Activated CD8-positive, alpha-beta memory T cell treated with anti-CD3 and anti-CD28 coated beads for 36 hours (primary cell): ENCODE measurements at regions not wholly inside any gene's neighbourhood (a gene's known extent, or its start where the extent isn't known, plus 50 kb on each side); places are given as distances from the start of the nearest gene placed in this dataset.

Source experiments
- CTCF ChIA-PET: fragments of 350-600 bp; sonication (Branson Sonifier 250); formaldehyde crosslinking; loops from one replicate; lab custom pipeline; 2021; ENCODE audit warnings: antibody characterized with exemption; lab: Charles Lee
- POLR2A ChIA-PET: fragments of 350-600 bp; sonication (Branson Sonifier 250); formaldehyde crosslinking; loops from one replicate; lab custom pipeline; 2021; ENCODE audit warnings: antibody characterized with exemption; lab: Charles Lee

DNA sequence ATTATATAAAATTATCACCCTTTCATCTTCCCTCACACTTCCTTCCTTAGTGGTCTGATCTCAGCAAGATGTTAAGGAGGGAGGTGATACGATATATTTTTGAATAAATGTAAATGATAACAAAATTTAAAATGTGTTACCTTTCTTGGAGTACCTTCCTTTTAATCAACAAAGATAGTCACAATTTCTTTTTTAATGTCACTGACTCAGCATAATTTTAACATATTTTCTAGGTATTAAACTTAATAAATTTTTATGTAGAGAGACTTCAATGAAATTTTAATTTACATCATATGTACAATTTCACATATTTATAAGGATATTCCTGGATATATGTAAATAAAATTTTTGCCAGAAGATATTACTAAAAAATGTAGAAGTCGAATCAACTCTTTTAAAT is 125.0 kb upstream of the FBN2 start:
- POLR2A ChIA-PET, result no interaction called here
- CTCF ChIA-PET, result no interaction called here

DNA sequence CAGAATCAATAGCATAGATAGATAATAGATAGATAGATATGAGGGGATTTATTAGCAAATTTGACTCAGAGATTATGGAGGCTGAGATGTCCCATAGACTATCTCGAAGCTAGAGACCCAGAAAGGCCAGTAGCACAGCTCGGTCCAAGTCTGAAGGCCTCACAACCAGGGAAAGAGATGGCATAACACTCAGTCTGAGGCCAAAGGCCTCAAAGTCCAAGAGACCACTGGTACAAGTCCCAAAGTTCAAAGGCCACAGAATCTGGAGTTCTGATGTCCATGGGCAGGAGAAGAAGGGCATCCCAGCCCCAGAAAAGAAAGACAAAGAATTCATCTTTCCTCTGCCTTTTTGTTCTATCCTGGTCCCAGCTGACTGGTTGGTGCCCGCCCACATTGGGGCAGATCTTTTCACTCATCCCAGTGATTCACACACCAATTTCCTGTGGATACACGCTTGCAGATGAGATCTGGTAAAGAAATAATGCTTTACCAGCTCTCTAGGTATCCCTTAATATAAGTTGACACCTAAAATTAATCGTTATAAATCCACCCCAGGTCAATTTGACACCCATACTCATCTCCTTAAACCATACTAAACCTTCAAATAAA is 127.8 kb upstream of the FBN2 start:
- CTCF ChIA-PET, result no interaction called here

DNA sequence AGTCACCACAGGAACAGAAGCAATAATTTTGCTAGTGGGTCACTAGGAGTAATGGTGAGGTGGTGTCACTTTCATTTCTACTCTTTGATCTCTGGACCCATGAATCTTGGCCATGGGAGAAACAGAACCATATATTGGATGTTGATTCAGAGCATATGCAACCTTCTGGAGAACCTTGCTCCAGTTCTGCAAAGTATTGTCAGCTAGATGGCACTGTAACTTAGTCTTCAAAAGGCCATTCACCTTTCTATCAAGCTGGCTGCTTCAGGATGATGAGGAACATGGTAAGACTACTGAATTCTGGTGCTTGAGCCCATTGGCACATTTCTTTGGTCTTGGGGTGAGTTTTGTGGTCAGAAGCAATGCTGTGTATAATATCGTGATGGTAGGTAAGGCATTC is 129.1 kb upstream of the FBN2 start:
- ChIA-PET CTCF (no interaction called here), POLR2A (no interaction called here)

More for the DNA sequence above, 127.8 kb upstream of the FBN2 start:
- POLR2A ChIA-PET, result no interaction called here

DNA sequence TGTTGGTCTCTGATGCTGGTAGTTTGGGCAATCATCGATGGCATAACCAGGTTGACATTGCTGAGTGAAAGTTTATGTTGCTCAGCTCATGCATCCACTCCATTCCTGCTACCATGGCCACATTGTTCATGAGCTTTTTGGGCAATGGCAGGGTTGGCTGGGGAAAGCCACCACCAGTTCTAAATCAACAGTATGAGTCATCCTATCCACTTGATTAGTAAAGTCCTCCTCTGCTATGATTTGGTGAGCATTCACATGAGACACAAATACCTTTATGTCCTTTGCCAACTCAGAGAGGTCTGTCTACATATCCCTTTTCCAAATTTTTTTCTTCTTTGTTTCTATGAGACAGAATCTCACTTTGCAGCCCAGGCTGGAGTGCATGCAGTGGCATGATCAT is 129.7 kb upstream of the FBN2 start:
- ChIA-PET CTCF (no interaction called here), POLR2A (no interaction called here)

DNA sequence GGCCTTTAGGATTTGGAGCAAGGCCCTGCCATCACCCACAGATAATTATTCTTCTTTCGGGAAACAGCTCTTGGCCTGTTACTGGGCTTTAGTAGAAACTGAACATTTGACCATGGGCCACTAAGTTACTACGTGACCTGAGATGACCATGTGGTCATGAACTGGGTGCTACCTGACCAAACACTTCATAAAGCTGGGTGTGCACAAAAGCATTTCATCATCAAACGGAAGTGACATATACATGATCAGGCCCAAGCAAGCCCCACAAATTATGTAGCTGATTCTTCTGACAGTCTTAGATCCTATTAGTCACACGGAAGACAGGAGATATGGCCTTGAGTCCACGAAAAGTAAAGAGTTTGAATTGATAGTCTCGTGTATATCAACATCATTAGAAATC is 130.9 kb upstream of the FBN2 start:
- POLR2A ChIA-PET, result no interaction called here
- CTCF ChIA-PET, result no interaction called here

DNA sequence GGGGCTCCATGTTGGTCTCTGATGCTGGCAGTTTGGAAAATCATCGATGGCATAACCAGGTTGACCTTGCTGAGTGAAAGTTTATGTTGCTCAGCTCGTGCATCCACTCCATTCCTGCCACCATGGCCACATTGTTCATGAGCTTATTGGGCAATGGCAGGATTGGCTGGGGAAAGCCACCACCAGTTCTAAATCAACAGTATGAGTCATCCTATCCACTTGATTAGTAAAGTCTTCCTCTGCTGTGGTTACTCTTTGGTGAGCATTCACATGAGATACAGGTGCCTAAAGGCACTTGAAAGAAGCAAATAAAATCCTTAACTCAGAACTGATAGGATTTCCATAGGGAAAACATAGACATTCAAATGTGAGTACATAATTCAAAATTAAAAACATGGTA is 131.8 kb upstream of the FBN2 start:
- ChIA-PET POLR2A (no interaction called here), CTCF (no interaction called here)

DNA sequence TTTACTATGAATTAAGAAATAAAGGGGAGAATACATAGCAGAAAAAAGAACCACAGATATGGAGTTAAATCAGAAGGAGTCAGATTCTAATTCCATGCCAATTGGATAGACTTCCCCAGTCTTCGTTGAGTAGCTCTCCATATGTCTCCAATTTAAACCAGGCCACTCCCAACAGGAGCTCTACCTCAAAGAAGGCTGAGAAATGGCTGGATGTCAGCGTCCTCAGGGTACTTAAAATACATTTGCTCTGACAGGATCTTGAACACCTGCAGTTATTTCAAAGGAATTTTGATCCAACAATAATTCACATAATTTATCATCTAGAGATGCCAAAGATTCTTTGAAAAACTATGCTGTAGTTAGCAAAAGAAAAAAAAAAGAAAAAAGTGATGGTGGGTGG is 133.9 kb upstream of the FBN2 start:
- POLR2A ChIA-PET, result no interaction called here
- CTCF ChIA-PET, result no interaction called here

DNA sequence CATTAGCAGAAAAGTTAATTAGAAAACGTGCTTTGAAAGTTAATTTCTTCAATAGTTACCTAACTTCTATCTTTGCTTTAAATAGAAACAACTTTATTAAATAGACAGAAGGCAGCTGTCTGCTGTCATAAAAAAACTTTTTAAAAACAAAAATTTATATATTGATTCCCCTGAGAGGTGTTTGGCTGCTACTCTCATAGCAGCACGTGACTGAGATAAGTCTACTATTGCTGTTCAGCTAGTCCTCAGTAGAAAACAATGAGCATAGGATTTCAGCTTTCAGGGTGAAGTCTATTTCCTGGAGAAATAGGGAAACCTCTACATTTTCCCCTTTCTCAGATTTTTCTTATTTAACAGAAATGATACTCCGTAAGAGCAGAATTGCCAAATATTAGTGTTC is 135.0 kb upstream of the FBN2 start:
- ChIA-PET CTCF (no interaction called here), POLR2A (no interaction called here)

DNA sequence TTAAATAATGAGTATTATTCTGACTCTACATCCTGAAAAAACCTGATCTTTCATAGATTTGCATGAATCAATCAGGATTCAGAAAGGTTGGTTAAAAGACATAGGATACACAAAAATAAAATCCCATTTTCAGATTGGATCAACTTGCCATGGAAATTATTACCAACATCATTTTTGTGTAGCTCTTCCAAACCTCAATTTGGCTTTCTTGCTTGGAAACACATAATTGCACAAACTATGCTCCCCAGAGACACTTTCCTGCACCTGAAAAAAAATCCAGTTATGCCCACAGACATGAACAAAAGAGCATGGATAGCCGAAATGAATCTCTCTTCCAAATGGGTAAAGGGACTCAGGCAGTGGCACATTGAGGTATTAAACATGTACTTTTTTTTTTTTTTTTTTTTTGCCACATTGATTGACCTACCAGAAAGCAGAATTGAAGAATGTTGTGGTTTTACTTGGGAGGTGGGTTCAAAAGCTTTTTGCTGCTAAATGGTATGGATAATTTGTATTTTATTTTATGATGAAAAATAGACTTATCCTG is 135.4 kb upstream of the FBN2 start:
- ChIA-PET POLR2A (no interaction called here), CTCF (interaction anchor here (0.7 kb wide), 1 partner anchor 925 kb away, joined by 3 read pairs; no protein-coding TSS in a partner anchor)

DNA sequence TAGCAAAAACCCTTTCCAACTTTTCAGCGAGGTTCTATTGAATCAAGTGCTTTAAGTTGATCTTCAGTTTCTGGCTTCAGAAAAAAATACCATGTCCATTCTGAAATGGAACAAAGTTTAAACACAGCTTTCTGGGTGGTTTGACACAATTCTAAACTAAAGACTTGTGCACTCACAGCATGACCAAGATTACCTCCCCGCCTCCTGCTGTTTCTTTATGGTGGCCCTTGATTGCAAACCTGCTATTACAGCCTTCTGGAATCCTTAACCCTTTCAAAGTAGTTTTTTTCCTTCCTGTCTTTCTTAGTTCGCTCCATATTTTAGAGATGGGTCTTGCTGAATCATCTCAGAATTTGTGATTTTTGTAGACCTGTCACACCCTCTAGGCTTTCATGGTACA is 135.9 kb upstream of the FBN2 start:
- CTCF ChIA-PET, result interaction anchor here (0.7 to 1.1 kb wide), 2 partner anchors 459 to 925 kb away, joined by 3 read pairs; no protein-coding TSS in a partner anchor
- POLR2A ChIA-PET, result no interaction called here

DNA sequence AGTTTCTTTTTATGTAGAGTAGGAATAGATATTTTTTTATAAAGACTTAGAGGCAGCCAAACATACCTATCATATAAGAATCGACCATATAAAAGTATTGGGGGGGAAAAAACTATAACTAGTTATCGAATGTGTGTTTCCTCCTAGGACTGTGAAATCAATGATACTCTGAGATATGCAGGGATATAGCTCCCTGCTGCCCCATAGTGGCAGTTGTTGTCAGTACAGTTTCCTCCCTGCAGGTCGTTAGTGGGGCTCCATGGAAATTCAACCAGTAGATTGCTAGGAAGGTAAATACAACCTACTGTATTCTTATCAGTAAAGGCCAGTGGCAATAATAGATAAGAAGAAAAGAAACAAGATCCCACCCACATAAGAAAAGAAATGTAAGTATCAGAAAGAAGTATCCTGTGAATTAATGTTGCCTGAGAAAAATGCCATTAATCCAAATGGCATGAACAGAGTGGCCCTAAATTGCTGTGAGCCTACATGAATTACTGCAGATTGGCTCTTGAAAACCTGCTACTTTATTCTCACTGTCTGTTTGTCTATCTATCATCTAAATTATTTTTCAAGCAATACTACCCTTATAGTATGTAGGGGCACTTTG is 136.9 kb upstream of the FBN2 start:
- CTCF ChIA-PET, result interaction anchor here (1.1 kb wide), 1 partner anchor 460 kb away, joined by 3 read pairs; no protein-coding TSS in a partner anchor
- POLR2A ChIA-PET, result no interaction called here

DNA sequence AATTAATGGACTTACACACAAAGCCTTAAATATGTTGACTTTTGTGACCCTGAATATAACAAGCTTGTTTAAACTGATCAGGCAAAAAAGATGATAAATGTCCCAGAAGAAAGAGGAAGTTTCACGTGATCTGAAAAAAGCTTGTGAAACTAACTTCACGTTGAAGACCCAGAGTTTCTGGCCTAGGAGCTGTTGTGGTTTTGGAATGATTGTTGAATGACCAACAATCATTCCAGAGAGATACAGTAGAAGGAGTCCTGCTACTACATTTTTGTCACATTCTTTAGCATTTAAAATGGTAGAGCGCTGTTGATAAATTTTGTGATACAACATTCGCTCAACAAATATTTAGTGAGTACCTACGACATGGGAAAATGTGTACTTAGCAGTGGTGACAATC is 143.1 kb upstream of the FBN2 start:
- POLR2A ChIA-PET, result no interaction called here
- CTCF ChIA-PET, result no interaction called here

DNA sequence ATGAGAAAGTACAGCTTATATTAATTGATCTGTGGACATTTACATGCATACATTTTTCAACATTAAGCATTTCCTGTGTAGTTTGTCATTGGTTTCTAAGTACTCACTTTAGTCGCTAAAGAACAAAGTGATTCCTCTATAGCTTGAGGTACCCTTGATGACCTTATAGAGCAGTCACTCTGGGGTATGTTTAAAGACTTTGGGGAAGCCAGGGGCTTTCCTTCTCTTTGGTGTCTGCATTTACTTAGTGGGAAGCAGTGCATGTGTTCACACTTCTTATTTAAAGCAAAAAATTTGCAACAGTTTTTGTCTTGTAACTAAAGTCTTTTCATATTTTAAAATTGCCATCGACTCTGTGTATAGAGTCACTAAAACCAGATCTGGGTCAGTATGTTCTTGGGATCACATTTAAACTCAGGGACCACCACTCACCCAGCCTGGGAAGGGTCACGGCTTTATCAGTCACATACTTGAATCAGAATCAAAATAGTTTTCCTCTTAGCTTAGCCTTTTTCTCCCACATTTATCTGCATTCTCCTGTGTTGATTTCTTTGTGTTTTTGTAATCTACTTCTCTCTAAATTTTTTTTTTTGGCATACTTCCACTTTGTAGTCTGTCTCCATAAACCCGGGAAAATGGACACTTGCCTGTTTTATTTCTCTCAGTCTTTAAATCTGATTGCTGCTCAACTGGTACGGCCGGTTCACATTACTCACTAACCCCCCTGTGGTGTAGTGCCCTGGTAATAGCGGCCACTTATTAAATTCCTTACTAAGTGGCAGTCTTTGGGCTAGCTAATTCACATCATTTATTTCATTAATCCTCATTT is 143.9 kb upstream of the FBN2 start:
- ChIA-PET POLR2A (no interaction called here), CTCF (no interaction called here)

DNA sequence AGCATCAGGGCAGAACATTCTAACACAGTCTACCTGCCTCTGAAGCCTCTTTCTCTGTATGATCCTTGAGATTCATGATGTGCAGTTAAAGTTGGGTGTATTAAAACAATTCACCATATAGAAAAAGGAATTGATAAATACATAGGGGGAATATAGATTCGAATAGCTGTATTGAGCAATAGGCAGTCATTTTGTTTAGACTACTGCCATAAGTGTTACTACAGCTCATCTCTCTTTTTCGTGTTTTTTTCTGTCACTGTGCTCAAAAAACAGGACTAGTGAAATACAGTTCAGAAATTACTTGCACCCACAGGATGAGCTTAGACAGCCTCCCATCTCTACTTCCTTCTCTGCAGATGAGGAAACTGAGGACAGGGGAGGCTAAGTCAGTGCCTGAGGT is 144.6 kb upstream of the FBN2 start:
- CTCF ChIA-PET, result no interaction called here
- POLR2A ChIA-PET, result no interaction called here

DNA sequence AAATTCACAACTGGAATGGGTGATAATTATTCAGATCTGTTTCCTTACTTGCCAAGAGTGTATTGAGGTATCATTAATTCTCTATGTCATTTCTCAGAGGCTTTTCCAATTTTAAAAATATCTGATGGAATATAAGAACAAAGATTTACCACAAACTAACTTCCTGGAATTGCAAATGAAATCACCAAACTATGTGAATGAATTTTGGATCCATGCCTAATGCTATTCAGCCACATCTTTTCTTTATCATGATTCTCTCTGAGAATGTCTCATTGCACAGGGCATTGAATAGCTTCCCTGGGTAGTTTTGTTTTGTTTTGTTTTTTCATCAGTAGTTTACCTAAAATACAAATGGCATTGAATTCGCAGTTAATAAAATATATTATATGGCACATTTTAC is 146.9 kb upstream of the FBN2 start:
- ChIA-PET POLR2A (no interaction called here), CTCF (no interaction called here)

DNA sequence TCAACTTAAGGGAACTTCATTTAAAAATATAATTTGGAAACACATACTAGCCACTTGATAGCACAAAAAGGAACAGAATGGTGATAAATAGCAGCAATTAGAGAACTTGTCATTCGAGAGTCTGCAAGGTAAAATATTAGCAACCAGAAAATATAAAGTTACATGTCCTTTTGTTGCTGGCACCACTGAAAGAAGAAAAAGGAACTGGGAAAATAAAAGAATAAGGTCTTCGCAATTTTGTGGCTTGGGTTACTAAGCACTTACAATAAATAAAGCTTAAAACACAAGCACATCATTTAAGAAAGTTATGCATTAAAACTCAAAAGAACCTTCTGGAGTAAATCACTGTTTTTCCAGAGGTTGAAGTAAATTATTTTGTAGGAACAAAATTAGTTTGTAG is 149.9 kb upstream of the FBN2 start:
- ChIA-PET POLR2A (no interaction called here), CTCF (no interaction called here)

DNA sequence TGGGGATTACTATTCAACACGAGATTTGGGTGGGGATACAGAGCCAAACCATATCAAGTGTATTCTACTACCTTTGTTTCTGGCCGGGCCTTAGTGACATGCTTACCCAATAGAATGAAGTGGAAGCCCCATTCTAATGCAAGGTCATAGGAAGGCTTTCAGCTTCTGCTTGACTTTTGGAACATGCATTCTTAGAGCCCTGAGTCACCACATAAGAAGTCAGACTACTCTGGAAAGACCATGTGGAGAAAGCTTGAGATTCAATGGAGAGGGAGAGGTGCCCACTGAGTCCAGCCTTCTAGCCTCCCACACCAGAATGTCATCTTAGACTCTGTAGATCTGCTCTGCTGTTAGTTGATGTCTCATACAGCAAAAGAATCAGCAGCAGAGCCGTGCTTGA is 155.7 kb upstream of the FBN2 start:
- POLR2A ChIA-PET, result no interaction called here
- CTCF ChIA-PET, result no interaction called here

DNA sequence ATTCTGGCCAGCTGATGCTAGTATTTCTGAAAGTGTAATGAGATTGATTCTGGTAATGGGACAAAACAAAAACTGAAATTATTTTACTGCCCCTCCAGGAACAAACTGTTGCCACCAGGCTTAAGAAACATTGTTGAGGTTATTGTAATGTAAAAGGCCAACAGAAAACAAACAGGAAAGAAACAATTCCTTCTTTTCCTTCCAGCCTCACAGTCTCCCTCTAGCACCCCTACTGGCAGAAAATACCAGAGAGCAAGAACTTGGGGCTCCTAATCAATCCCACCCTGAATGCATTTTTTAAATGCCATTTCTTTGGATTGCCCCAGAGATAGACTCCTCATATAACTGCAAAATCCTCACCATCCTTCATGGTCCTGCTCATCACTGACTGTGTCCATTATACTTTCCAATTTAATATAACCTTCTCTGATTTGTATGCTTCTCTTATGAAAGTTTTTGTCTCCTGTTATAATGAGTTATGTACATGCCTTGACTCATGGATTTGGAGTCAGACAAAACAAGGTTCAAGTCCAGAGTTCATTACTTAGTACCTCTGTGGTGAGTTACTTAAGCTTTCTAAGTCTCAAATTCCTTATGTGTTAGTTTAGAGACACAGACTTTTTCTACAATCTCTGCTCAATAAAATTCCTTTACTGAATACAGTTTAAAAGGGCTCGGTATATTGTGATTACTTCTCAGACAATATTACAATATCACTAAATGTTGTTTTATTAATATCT is 157.9 kb upstream of the FBN2 start:
- ChIA-PET CTCF (no interaction called here), POLR2A (no interaction called here)

DNA sequence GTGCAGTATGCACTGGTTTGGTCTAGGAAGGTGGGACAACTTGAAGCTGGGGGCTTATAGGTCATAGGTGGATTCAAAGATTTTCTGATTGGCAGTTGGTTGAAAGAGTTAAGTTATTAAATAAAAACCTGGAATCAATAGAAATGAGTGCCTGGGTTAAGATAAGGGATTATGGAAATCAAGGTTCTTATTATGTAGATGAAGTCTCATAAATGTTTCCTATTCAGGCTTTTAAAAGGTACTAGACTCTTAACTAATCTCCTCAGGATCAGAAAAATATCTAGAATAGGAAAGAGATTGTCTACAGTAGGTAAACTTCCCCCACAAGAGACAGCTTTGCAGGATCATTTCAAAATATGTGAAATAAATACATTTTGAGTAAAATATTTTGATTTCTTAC is 163.3 kb upstream of the FBN2 start:
- ChIA-PET CTCF (no interaction called here), POLR2A (no interaction called here)

DNA sequence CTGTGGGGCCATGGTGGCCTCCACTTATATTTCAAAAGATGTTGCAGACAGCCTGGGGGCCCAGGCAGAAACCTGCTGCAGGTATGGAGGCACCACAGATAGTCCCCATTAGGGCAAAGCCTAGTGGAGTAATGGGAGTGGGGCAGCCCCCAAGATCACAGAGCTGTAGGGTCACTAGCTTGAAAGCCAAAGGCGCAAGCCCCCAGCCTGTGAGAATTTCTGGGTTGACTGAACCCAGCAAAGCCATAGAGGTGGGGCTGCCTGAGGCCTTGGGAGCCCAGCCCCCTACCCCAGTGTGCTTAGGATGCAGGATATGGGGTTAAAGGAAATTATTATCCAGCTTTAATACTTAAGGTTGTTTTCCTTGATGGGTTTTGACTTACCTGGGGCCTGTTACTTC is 165.3 kb upstream of the FBN2 start:
- CTCF ChIA-PET, result no interaction called here
- POLR2A ChIA-PET, result no interaction called here
